Activated B cell treated with CpG ODN at 0.5 μM for 24 hours (primary cell): ENCODE measurements at regions not wholly inside any gene's neighbourhood (a gene's known extent, or its start where the extent isn't known, plus 50 kb on each side); places are given as distances from the start of the nearest gene placed in this dataset.
"Not testable (repeated sequence)": the region's sequence is repeated elsewhere in the genome, so short reads cannot be mapped to it uniquely, and the experiment has no call there.

ENCODE experiments used
- ATAC-seq: fragments of 200-7000 bp; cut with Tn5 transposase; one replicate; pipeline ENCODE4 v1.10.0; 2021; ENCODE audit warnings: low read depth, mild to moderate bottlenecking, moderate library complexity
- CTCF ChIA-PET: fragments of 350-600 bp; sonication (Branson Sonifier 250); formaldehyde crosslinking; loops from one replicate; lab custom pipeline; 2021; ENCODE audit warnings: antibody characterized with exemption; lab: Charles Lee
- POLR2A ChIA-PET: fragments of 350-600 bp; sonication (Branson Sonifier 250); formaldehyde crosslinking; loops from one replicate; lab custom pipeline; 2021; ENCODE audit warnings: antibody characterized with exemption; lab: Charles Lee
- DNase-seq: peaks from one replicate; pipeline ENCODE4 v3.0.0; 2022
- H3K27ac Mint-ChIP-seq: one replicate; pipeline ENCODE4 v1.8.0; 2020; ENCODE audit warnings: mixed read lengths
- H3K27me3 Mint-ChIP-seq: one replicate; pipeline ENCODE4 v1.8.0; 2021; ENCODE audit warnings: mixed read lengths
- H3K36me3 Mint-ChIP-seq: one replicate; pipeline ENCODE4 v1.8.0; 2021; ENCODE audit warnings: low read depth, mixed read lengths
- H3K4me1 Mint-ChIP-seq: one replicate; pipeline ENCODE4 v1.8.0; 2021; ENCODE audit warnings: mixed read lengths
- H3K4me3 Mint-ChIP-seq: one replicate; pipeline ENCODE4 v1.8.0; 2020; ENCODE audit warnings: mild to moderate bottlenecking, mixed read lengths
- H3K9me3 Mint-ChIP-seq: one replicate; pipeline ENCODE4 v1.8.0; 2020; ENCODE audit warnings: mixed read lengths
- intact Hi-C: fragments of 100-400 bp; cut with micrococcal nuclease; formaldehyde crosslinking; loops from one replicate; pipeline ENCODE4 v1.15.1; 2024
- TF ChIP-seq, protein P1 (sequence below): fragments of 200-600 bp; IDR thresholded peaks from one replicate; pipeline ENCODE4 v1.8.0; 2022; ENCODE audit warnings: antibody characterized with exemption, mild to moderate bottlenecking

DNA sequence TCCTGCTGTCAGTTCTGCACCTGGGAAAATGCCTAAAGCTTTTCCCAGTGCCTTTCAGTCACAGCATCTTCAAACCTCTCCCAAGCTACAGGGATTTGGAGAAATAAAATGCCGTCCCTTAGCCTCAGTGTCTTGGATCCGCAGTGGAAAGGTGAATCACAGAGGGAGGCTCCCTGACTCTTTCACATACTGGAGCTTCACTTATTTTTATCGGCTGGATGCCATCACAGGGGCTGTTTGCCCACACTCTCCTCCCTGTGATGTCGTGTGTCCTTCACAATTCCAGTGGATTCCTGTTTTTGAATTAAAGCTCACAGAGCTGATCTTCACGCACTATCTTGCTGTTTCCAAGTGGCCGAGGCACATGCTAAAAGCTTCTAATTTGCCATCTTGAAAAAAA lies 1303.1 kb upstream of the DDX18 start:
- Mint-ChIP-seq H3K27me3 (no peaks in the 10 kb centered on the region), H3K4me1 (no peaks in the 10 kb centered on the region), H3K4me3 (no peak overlapping the region), H3K27ac (no peak overlapping the region), H3K9me3 (no peaks in the 10 kb centered on the region), H3K36me3 (no peaks in the 10 kb centered on the region)
- intact Hi-C loops, result no loop called here
- ChIA-PET POLR2A (no interaction called here), CTCF (no interaction called here)
- DNase-seq (no peak), ATAC-seq (no peak)
- TF ChIP-seq, protein P1, sequence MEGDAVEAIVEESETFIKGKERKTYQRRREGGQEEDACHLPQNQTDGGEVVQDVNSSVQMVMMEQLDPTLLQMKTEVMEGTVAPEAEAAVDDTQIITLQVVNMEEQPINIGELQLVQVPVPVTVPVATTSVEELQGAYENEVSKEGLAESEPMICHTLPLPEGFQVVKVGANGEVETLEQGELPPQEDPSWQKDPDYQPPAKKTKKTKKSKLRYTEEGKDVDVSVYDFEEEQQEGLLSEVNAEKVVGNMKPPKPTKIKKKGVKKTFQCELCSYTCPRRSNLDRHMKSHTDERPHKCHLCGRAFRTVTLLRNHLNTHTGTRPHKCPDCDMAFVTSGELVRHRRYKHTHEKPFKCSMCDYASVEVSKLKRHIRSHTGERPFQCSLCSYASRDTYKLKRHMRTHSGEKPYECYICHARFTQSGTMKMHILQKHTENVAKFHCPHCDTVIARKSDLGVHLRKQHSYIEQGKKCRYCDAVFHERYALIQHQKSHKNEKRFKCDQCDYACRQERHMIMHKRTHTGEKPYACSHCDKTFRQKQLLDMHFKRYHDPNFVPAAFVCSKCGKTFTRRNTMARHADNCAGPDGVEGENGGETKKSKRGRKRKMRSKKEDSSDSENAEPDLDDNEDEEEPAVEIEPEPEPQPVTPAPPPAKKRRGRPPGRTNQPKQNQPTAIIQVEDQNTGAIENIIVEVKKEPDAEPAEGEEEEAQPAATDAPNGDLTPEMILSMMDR, result no peak

DNA sequence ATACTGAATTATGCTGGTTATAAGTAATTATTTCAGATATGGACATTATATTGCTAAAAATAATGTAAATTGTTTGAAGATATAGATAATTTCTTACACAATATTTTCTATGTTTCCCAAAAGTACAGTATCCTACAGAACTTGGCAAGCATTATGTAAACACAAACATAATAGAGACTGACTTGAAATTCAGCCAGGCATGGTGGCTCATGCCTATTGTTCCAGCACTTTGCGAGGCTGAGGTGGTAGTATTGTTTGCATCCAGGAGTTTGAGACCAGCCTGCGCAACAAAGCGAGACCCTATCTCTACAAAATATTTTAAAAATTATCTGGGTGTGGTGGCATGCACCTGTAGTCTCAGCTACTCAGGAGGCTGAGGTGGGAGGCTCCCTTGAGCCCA lies 1300.5 kb upstream of the DDX18 start:
- Mint-ChIP-seq H3K4me3 (no peak overlapping the region), H3K4me1 (no peaks in the 10 kb centered on the region), H3K27me3 (no peaks in the 10 kb centered on the region), H3K9me3 (no peaks in the 10 kb centered on the region), H3K36me3 (no peaks in the 10 kb centered on the region), H3K27ac (no peak overlapping the region)
- DNase-seq (no peak), ATAC-seq (no peak)
- ChIA-PET CTCF (no interaction called here), POLR2A (no interaction called here)
- intact Hi-C loops, result no loop called here
- TF ChIP-seq, protein P1, result no peak

- POLR2A ChIA-PET, result no interaction called here
- H3K4me1 Mint-ChIP-seq, result no peaks in the 10 kb centered on the region
- no peak overlapping the region for H3K4me3 Mint-ChIP-seq
- ATAC-seq (no peak), DNase-seq (no peak)
- TF ChIP-seq, protein P1, result no peak
- H3K27ac Mint-ChIP-seq, result no peak overlapping the region
- CTCF ChIA-PET, result no interaction called here
- peaks cover 9% of the 10 kb centered on the region for H3K9me3 Mint-ChIP-seq
- no peaks in the 10 kb centered on the region for H3K27me3 Mint-ChIP-seq
- H3K36me3 Mint-ChIP-seq, result no peaks in the 10 kb centered on the region
- intact Hi-C loops, result no loop called here
Measured at GRCh38 chr2:116517936-116518335, 1296.6 kb upstream of the DDX18 start.

DNA sequence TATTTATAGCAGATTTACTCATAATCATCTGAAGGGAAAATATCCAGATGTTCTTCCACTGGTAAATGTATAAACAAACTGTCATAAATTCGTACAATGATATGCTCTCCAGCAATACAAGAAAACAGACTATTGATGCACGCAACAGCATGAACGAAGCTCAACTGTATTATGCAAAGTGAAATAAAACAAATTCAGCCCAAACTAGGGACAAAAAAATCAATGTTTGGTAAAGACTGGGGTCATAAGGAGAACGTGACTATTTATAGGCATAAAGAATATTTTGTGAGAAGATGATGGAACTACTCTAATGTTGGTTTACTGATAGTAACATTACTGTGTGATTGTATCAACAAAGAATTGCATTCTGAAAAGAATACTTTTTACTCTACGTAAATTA lies 1276.7 kb upstream of the DDX18 start:
- H3K36me3 Mint-ChIP-seq, result no peaks in the 10 kb centered on the region
- TF ChIP-seq, protein P1, result no peak
- H3K4me1 Mint-ChIP-seq, result no peaks in the 10 kb centered on the region
- H3K9me3 Mint-ChIP-seq, result peaks cover 14% of the 10 kb centered on the region
- ATAC-seq (no peak), DNase-seq (no peak)
- intact Hi-C loops, result no loop called here
- ChIA-PET CTCF (no interaction called here), POLR2A (no interaction called here)
- no peak overlapping the region for H3K27ac Mint-ChIP-seq
- no peak overlapping the region for H3K4me3 Mint-ChIP-seq
- H3K27me3 Mint-ChIP-seq, result no peaks in the 10 kb centered on the region

DNA sequence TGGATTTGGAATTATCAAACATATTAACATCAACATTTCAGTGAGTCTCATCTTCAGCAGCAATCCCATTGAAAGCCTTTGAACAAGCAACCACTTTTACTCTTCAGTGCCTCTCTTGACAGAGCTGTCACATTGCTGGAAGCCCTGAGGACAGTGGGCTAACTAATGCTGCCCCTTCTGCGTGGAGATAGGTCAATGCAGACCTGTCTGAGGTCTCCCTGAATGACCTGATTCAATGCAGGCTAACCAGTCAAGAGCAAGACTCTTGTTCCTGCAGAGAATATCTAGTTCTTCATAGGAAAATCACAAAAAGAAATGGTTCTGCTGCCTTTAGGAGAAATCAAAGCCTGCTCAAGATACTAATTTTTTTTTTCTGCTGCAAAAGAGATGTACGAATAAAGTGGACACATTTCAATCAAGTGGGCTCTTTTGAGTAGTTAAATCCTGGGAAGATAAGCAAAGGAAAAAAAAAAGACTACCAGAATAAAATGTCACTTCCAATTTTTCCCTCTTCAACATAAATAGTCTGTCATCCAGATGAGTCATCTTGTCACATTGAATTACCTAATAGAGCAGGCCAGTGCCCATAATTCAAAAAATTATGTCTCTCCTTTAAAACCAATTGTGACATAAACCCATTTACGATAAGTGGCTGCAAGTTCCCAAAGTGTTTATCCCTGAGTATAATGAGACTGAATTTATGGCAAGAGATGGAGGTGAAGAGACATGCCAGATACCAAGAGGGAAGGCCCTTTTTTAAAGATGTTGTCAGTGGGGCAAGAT lies 1269.0 kb upstream of the DDX18 start:
- DNase-seq, result no peak
- Mint-ChIP-seq H3K27me3 (no peaks in the 10 kb centered on the region), H3K4me3 (no peak overlapping the region), H3K27ac (no peak overlapping the region), H3K4me1 (no peaks in the 10 kb centered on the region), H3K36me3 (no peaks in the 10 kb centered on the region), H3K9me3 (peaks cover 9% of the 10 kb centered on the region)
- intact Hi-C loops, result no loop called here
- no peak for ATAC-seq
- ChIA-PET CTCF (no interaction called here), POLR2A (no interaction called here)
- TF ChIP-seq, protein P1, result no peak

DNA sequence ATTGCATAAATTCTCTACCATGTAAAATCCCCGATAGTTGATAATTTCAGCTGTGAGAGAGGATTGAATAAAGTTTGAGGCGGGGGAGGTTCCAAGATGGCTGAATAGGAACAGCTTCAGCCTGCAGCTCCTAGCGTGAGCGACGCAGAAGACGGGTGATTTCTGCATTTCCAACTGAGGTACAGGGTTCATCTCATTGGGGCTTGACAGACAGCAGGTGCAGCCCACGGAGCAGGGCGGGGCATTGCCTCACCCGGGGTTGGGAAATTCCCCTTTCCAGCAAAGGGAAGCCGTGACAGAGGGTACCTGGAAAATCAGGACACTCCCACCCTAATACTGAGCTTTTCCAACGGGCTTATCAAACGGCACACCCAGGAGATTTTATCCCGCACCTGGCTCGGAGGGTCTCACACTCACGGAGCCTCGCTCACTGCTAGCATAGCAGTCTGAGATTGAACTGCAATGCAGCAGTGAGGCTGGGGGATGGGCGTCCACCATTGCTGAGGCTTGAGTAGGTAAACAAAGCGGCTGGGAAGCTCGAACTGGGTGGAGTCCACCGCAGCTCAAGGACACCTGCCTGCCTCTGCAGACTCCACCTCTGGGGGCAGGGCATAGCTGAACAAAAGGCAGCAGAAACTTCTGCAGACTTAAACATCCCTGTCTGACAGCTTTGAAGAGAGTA lies 1261.6 kb upstream of the DDX18 start:
- H3K36me3 Mint-ChIP-seq, H3K4me1 Mint-ChIP-seq, POLR2A ChIA-PET, H3K27ac Mint-ChIP-seq, H3K4me3 Mint-ChIP-seq, intact Hi-C loops, CTCF ChIA-PET, ATAC-seq, H3K9me3 Mint-ChIP-seq, DNase-seq, H3K27me3 Mint-ChIP-seq: not testable (repeated sequence)
